DOHH2 (cell line): ENCODE measurements at regions not wholly inside any gene's neighbourhood (a gene's known extent, or its start where the extent isn't known, plus 50 kb on each side); places are given as distances from the start of the nearest gene placed in this dataset.

ENCODE experiments used
- H3F3A ChIP-seq: fragments of 200-600 bp; sonication (generic), shearing (Covaris generic); 2 replicates; pipeline ENCODE4 v1.6.0; 2016; ENCODE audit warnings: antibody characterized with exemption, mild to moderate bottlenecking; ENCODE audit not compliant: control insufficient read depth, insufficient read depth
- H3K27ac ChIP-seq: fragments of 200-600 bp; sonication (generic); 2 replicates; pipeline ENCODE4 v1.5.1; 2014; ENCODE audit warnings: low read depth, mild to moderate bottlenecking, low read length, moderate library complexity
- H3K27me3 ChIP-seq: fragments of 200-600 bp; sonication (generic); 2 replicates; pipeline ENCODE4 v1.6.1; 2014; ENCODE audit warnings: mild to moderate bottlenecking, low read length, mixed read lengths; ENCODE audit not compliant: control insufficient read depth
- H3K36me3 ChIP-seq: fragments of 200-600 bp; sonication (generic); 2 replicates; pipeline ENCODE4 v1.6.1; 2014; ENCODE audit warnings: mild to moderate bottlenecking, low read length, moderate library complexity, mixed read lengths; ENCODE audit not compliant: control insufficient read depth
- H3K4me1 ChIP-seq: fragments of 200-600 bp; sonication (generic); 2 replicates; pipeline ENCODE4 v1.6.1; 2014; ENCODE audit warnings: mild to moderate bottlenecking, low read length, mixed read lengths; ENCODE audit not compliant: control insufficient read depth
- H3K4me2 ChIP-seq: fragments of 200-600 bp; sonication (generic); 2 replicates; pipeline ENCODE4 v1.6.0; 2014; ENCODE audit warnings: mild to moderate bottlenecking, low read length, moderate library complexity
- H3K4me3 ChIP-seq: fragments of 200-600 bp; sonication (generic); 2 replicates; pipeline ENCODE4 v1.5.1; 2014; ENCODE audit warnings: mild to moderate bottlenecking, low read length, mixed read lengths
- H3K79me2 ChIP-seq: fragments of 200-600 bp; sonication (generic); 2 replicates; pipeline ENCODE4 v1.6.1; 2014; ENCODE audit warnings: mild to moderate bottlenecking, low read length, mixed read lengths; ENCODE audit not compliant: control insufficient read depth
- H3K9me2 ChIP-seq: fragments of 200-600 bp; sonication (generic); replicated peaks from 2 replicates; pipeline ENCODE4 v1.6.1; 2014; ENCODE audit warnings: mild to moderate bottlenecking, low read length, mixed read lengths; ENCODE audit not compliant: control insufficient read depth
- H3K9me3 ChIP-seq: fragments of 200-600 bp; sonication (generic); 2 replicates; pipeline ENCODE4 v1.6.1; 2014; ENCODE audit warnings: antibody characterized with exemption, low read length, mixed read lengths; ENCODE audit not compliant: control insufficient read depth, insufficient read depth
- H4K20me1 ChIP-seq: fragments of 200-600 bp; sonication (generic); 2 replicates; pipeline ENCODE4 v1.6.0; 2014; ENCODE audit warnings: low read depth, mild to moderate bottlenecking, antibody characterized with exemption, low read length, moderate library complexity; ENCODE audit not compliant: control insufficient read depth, insufficient read depth
- CTCF ChIP-seq: fragments of 200-600 bp; sonication (generic); IDR thresholded peaks from one replicate; pipeline ENCODE4 v1.5.1; 2014; ENCODE audit warnings: antibody characterized with exemption, mild to moderate bottlenecking, low read depth, low read length; ENCODE audit not compliant: poor library complexity, severe bottlenecking
- EZH2phosphoT487 ChIP-seq: fragments of 200-600 bp; sonication (generic); IDR thresholded peaks from 2 replicates; pipeline ENCODE4 v1.6.1; 2017; ENCODE audit warnings: borderline replicate concordance, mild to moderate bottlenecking, antibody characterized with exemption, low read length, moderate library complexity, mixed read lengths

DNA sequence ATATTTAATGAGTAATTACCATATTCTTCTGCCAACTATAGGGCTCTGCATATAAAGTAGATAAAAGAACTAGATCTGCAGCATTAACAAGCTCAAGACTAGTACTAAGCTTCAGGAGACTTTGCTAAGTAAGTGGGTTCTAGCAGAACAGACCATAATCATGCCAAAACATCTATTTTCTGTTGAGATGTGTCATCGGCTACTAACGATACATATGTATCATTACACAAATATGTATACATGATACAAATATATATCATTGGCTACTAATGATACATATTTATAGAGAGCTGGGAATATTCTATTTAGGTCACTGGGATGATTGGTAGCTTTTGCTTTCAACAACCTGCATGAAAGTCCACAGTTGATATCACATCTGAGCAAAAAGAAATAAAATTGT lies 185.8 kb upstream of the DCBLD2 start:
- Histone ChIP-seq H3K4me3 (no peak overlapping the region), H3K27me3 (0 out of 2 replicates have a peak, but pooled peaks cover 5% of the 10 kb centered on the region), H4K20me1 (no peaks in the 10 kb centered on the region), H3K4me2 (no peak overlapping the region), H3K9me3 (no peaks in the 10 kb centered on the region), H3K79me2 (no peaks in the 10 kb centered on the region), H3K36me3 (no peaks in the 10 kb centered on the region), H3K4me1 (no peaks in the 10 kb centered on the region), H3K27ac (no peak overlapping the region), H3K9me2 (no peaks in the 10 kb centered on the region), H3F3A (no peaks in the 10 kb centered on the region)
- no peak for TF ChIP-seq EZH2phosphoT487
- no peak for TF ChIP-seq CTCF

- no peaks in the 10 kb centered on the region for H4K20me1 ChIP-seq
- no peak overlapping the region for H3K27ac ChIP-seq
- H3K4me3 ChIP-seq: no peak overlapping the region
- H3K9me3 ChIP-seq: no peaks in the 10 kb centered on the region
- no peaks in the 10 kb centered on the region; the same call in 1 of the 2 replicates for H3K9me2 ChIP-seq
- no peaks in the 10 kb centered on the region for H3F3A ChIP-seq
- no peak for TF ChIP-seq EZH2phosphoT487
- TF ChIP-seq CTCF: no peak
- H3K36me3 ChIP-seq: no peaks in the 10 kb centered on the region
- H3K4me1 ChIP-seq: no peaks in the 10 kb centered on the region
- no peak overlapping the region for H3K4me2 ChIP-seq
- no peaks in the 10 kb centered on the region for H3K79me2 ChIP-seq
- 0 out of 2 replicates have a peak, but pooled peaks cover 2% of the 10 kb centered on the region for H3K27me3 ChIP-seq
These were observed 183.3 kb upstream of the DCBLD2 start for GRCh38 chr3:99084826-99085225.

DNA sequence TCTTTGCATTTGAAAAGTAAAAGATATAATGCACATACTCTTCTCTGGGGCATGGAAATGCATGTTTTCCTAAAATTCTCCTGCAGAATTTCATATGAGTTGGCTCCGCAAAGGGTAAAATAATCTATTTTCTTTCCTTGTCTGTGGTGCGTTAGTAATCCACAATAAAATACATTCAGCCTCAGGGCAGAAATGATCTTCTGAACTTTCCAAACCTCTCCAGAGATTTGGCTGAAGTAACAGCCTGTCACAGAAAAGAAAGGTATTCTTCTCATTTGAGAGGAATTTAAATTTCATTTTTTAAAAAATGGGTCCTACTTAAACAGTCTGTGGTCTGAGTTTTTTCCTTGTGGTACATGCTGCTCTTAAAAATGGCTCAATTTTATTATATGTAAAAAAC lies 182.7 kb upstream of the DCBLD2 start:
- Histone ChIP-seq H3K27me3 (0 out of 2 replicates have a peak, but pooled peaks cover 2% of the 10 kb centered on the region), H3K36me3 (no peaks in the 10 kb centered on the region), H3K4me3 (no peak overlapping the region), H3K4me1 (no peaks in the 10 kb centered on the region), H3F3A (no peaks in the 10 kb centered on the region), H3K9me2 (no peaks in the 10 kb centered on the region; the same call in 1 of the 2 replicates), H3K27ac (no peak overlapping the region), H3K4me2 (no peak overlapping the region), H3K9me3 (no peaks in the 10 kb centered on the region), H4K20me1 (no peaks in the 10 kb centered on the region), H3K79me2 (no peaks in the 10 kb centered on the region)
- TF ChIP-seq CTCF (no peak), EZH2phosphoT487 (no peak)
